Panc1 (cell line): ENCODE measurements at regions not wholly inside any gene's neighbourhood (a gene's known extent, or its start where the extent isn't known, plus 50 kb on each side); places are given as distances from the start of the nearest gene placed in this dataset.

Source experiments
- CTCF ChIP-seq: fragments of 450-650 bp; IDR thresholded peaks from 2 replicates; pipeline ENCODE4 v1.5.1; 2017; ENCODE audit warnings: mild to moderate bottlenecking
- POLR2AphosphoS5 ChIP-seq: IDR thresholded peaks from 2 replicates; pipeline ENCODE4 v1.6.1; 2012; ENCODE audit warnings: mild to moderate bottlenecking, low read depth, low read length, moderate library complexity

GRCh38 chr12:29902043-29902442, 118.3 kb upstream of the TMTC1 start:
- TF ChIP-seq CTCF (no peak), POLR2AphosphoS5 (no peak)
